K562 (cell line): ENCODE measurements at regions not wholly inside any gene's neighbourhood (a gene's known extent, or its start where the extent isn't known, plus 50 kb on each side); places are given as distances from the start of the nearest gene placed in this dataset.

ENCODE experiments used
- ATAC-seq: fragments of 200-7000 bp; cut with Tn5 transposase; 3 replicates; pipeline ENCODE4 v1.9.1; 2020; ENCODE audit warnings: moderate library complexity
- BruUV-seq: library from RNA; stranded (reverse); fragments of 400-500 nt; replicated peaks from 2 replicates; lab custom pipeline; 2021; lab: Mats Ljungman, UMichigan
- CTCF ChIA-PET: fragments of 300-600 bp; formaldehyde crosslinking; extraction: SDS; loops from one replicate; lab custom pipeline; 2021; ENCODE audit warnings: low intra/inter-chr PET ratio; lab: Yijun Ruan, JAX
- POLR2A ChIA-PET: fragments of 300-600, 350-650 bp; sonication (Branson Sonifier 250); formaldehyde crosslinking; extraction: SDS; loops from one replicate; lab custom pipeline; 2021; ENCODE audit warnings: antibody characterized with exemption, inconsistent platforms; lab: Yijun Ruan, JAX
- DNase-seq, 4 experiments: peaks; one replicate each; pipeline versions ENCODE4 v3.0.0 to v3.0.0-alpha.2; 2011 to 2018; ENCODE audit warnings: low spot score in 3 of 4, mixed read lengths in 3 of 4; ENCODE audit errors: extremely low read depth in 1 of 4
- FAIRE-seq: peaks from 2 replicates; lab custom pipeline; 2011; peaks lifted over from hg19 to GRCh38; lab: Jason Lieb, UNC
- H2AFZ ChIP-seq: 2 replicates; pipeline ENCODE4 v1.6.0; 2011; ENCODE audit warnings: low read depth, low read length, control low read depth, inconsistent platforms
- H3K27ac ChIP-seq: fragments of 200-600 bp; 3 replicates; pipeline ENCODE4 v1.8.0; 2011; ENCODE audit warnings: low read depth, mild to moderate bottlenecking, control low read depth, inconsistent platforms, low read length, moderate library complexity, mixed read lengths; ENCODE audit errors: extremely low read depth
- H3K27me3 ChIP-seq, 2 experiments: fragments of 300-600 bp in 1 of 2; 2 replicates in 1 of 2; 3 replicates in 1 of 2; pipeline versions ENCODE4 v1.6.0 to v1.8.0; 2011; ENCODE audit warnings: inconsistent platforms in 2 of 2, low read length in 2 of 2, mild to moderate bottlenecking in 1 of 2, mixed read lengths in 1 of 2, moderate library complexity in 1 of 2; ENCODE audit not compliant: control insufficient read depth in 2 of 2, insufficient read depth in 2 of 2
- H3K36me3 ChIP-seq: fragments of 300-600 bp; 3 replicates; pipeline ENCODE4 v1.8.0; 2011; ENCODE audit warnings: mild to moderate bottlenecking, low read length, inconsistent platforms; ENCODE audit not compliant: control insufficient read depth, insufficient read depth
- H3K4me1 ChIP-seq, 2 experiments: fragments of 200-600 bp in 1 of 2; replicated peaks in 1 of 2; 2 replicates in 1 of 2; 3 replicates in 1 of 2; pipeline versions ENCODE4 v1.5.1 to v1.8.0; 2011; ENCODE audit warnings: inconsistent platforms in 2 of 2, low read length in 2 of 2, mild to moderate bottlenecking in 1 of 2, mixed read lengths in 1 of 2, moderate library complexity in 1 of 2; ENCODE audit not compliant: control insufficient read depth in 2 of 2, insufficient read depth in 2 of 2
- H3K4me2 ChIP-seq: 2 replicates; pipeline ENCODE4 v1.6.1; 2011; ENCODE audit warnings: low read length, control low read depth, inconsistent platforms, mixed read lengths; ENCODE audit not compliant: insufficient read depth
- H3K4me3 ChIP-seq: fragments of 200-600 bp; sonication (generic), shearing (Covaris generic); 2 replicates; pipeline ENCODE4 v1.5.1; 2016; ENCODE audit warnings: control low read depth, inconsistent platforms
- H3K79me2 ChIP-seq: fragments of 200-600 bp; 3 replicates; pipeline ENCODE4 v1.8.0; 2011; ENCODE audit warnings: low read length, inconsistent platforms; ENCODE audit not compliant: control insufficient read depth, insufficient read depth
- H3K9ac ChIP-seq, 2 experiments: 2 replicates each; pipeline versions ENCODE4 v1.6.0 to v1.6.1; 2011; ENCODE audit warnings: low read depth in 2 of 2, low read length in 2 of 2, control low read depth in 1 of 2, inconsistent platforms in 1 of 2, mild to moderate bottlenecking in 1 of 2, mixed read lengths in 1 of 2; ENCODE audit not compliant: insufficient read depth in 1 of 2
- H3K9me1 ChIP-seq: one replicate; pipeline ENCODE4 v1.6.0; 2011; ENCODE audit warnings: inconsistent platforms, mild to moderate bottlenecking, low read length, moderate library complexity; ENCODE audit not compliant: control insufficient read depth, insufficient read depth
- H3K9me3 ChIP-seq: replicated peaks from 2 replicates; pipeline ENCODE4 v1.5.1; 2011; ENCODE audit warnings: low read depth, low read length, inconsistent platforms; ENCODE audit not compliant: control insufficient read depth, insufficient read depth
- H4K20me1 ChIP-seq: replicated peaks from 2 replicates; pipeline ENCODE4 v1.6.1; 2011; ENCODE audit warnings: low read length, inconsistent platforms, mixed read lengths; ENCODE audit not compliant: control insufficient read depth, insufficient read depth
- ERF ChIP-seq: fragments of 450-650 bp; formaldehyde crosslinking; IDR thresholded peaks from 2 replicates; pipeline ENCODE4 v1.4.0; 2020; ENCODE audit warnings: mild to moderate bottlenecking, mixed read lengths
- HDAC6 ChIP-seq: IDR thresholded peaks from 2 replicates; pipeline ENCODE4 v1.6.1; 2012; ENCODE audit warnings: low read depth, mild to moderate bottlenecking, control low read depth, inconsistent platforms, low read length, moderate library complexity
- MAX ChIP-seq: sonication (generic); formaldehyde crosslinking; IDR thresholded peaks from 2 replicates; pipeline ENCODE4 v1.9.0; 2022; ENCODE audit warnings: mild to moderate bottlenecking, missing genetic modification reagents
- NCOA6 ChIP-seq: fragments of 450-650 bp; IDR thresholded peaks from 2 replicates; pipeline ENCODE4 v1.6.1; 2017; ENCODE audit warnings: mild to moderate bottlenecking
- NFE2 ChIP-seq: IDR thresholded peaks from 2 replicates; pipeline ENCODE4 v1.6.1; 2014; ENCODE audit warnings: antibody characterized with exemption, low read depth
- NR0B1 ChIP-seq: fragments of 450-650 bp; IDR thresholded peaks from one replicate; pipeline ENCODE4 v1.6.1; 2018; ENCODE audit warnings: mild to moderate bottlenecking, moderate library complexity; ENCODE audit not compliant: partially characterized antibody
- SREBF2 ChIP-seq: sonication (generic); formaldehyde crosslinking; IDR thresholded peaks from 2 replicates; pipeline ENCODE4 v1.4.0; 2020; ENCODE audit warnings: mild to moderate bottlenecking, missing genetic modification reagents
- ZNF507 ChIP-seq: conservative IDR thresholded peaks from 2 replicates; pipeline ENCODE4 v1.6.1; 2017; ENCODE audit warnings: missing genetic modification characterization, missing compliant biosample characterization
- ZNF707 ChIP-seq: fragments of 250-450 bp; sonication (Bioruptor Pico); conservative IDR thresholded peaks from 2 replicates; pipeline ENCODE4 v1.8.0; 2022; ENCODE audit warnings: inconsistent platforms, mild to moderate bottlenecking, moderate library complexity
- WGBS: fragments of 100-300 bp; shearing (Covaris generic); methylation state at CpG from one replicate; pipeline ENCODE4 v1.1.6; 2016; ENCODE audit warnings: low coverage, mixed read lengths; ENCODE audit not compliant: insufficient coverage; ENCODE audit errors: missing lambda C conversion rate; 5-methylcytosine and 5-hydroxymethylcytosine counted together
- in situ Hi-C: fragments of 300-500 bp; cut with MboI; formaldehyde crosslinking; loops from 4 replicates; pipeline ENCODE4 v1.15.0; 2018; ENCODE audit warnings: inconsistent platforms, mixed read lengths
- intact Hi-C: fragments of 100-400 bp; cut with micrococcal nuclease; formaldehyde crosslinking; loops from 2 replicates; pipeline ENCODE4 v1.14.2; 2022

- 0% methylated on average over 3 of the region's 3 CpGs for WGBS
- BruUV-seq: no TSS peak
- DNase-seq: no peak
These were observed 62.5 kb upstream of the MRPS9 start for GRCh38 chr2:104975371-104975770.

More at GRCh38 chr2:104975371-104975770, 62.5 kb upstream of the MRPS9 start:
- H3K4me2 ChIP-seq: no peak overlapping the region
- no peaks in the 10 kb centered on the region for H3K79me2 ChIP-seq
- H3K9me1 ChIP-seq: no peaks in the 10 kb centered on the region
- H3K4me1 ChIP-seq: no peaks in the 10 kb centered on the region
- intact Hi-C loops: no loop called here
- TF ChIP-seq HDAC6: no peak
- TF ChIP-seq SREBF2 (CRISPR knock-in tag): no peak
- no peak for TF ChIP-seq NCOA6
- TF ChIP-seq NFE2: no peak
- no peak for TF ChIP-seq ZNF507 (tag)
- TF ChIP-seq ZNF707 (CRISPR knock-in tag): no peak
- no peak for TF ChIP-seq ERF (CRISPR knock-in tag)
- no peak for TF ChIP-seq MAX (CRISPR knock-in tag)
- TF ChIP-seq NR0B1: no peak
- TF ChIP-seq, all 486 proteins: peak for 0
- ChIA-PET CTCF (no interaction called here), POLR2A (no interaction called here)
- Histone ChIP-seq H3K9ac (no peak overlapping the region), H2AFZ (no peak overlapping the region), H3K4me3 (no peak overlapping the region), H3K27me3 (peaks cover 0 to 7% of the 10 kb centered on the region in 2 experiments; a peak in 3 of 5 replicates), H3K36me3 (no peaks in the 10 kb centered on the region), H3K27ac (no peak overlapping the region), H3K9me3 (no peaks in the 10 kb centered on the region), H4K20me1 (no peaks in the 10 kb centered on the region)
- no peak for ATAC-seq
- in situ Hi-C loops: no loop called here
- FAIRE-seq: no peak
